ENCODE measurements at regions not wholly inside any gene's neighbourhood (a gene's known extent, or its start where the extent isn't known, plus 50 kb on each side); places are given as distances from the start of the nearest gene placed in this dataset.
"Not testable (repeated sequence)": the region's sequence is repeated elsewhere in the genome, so short reads cannot be mapped to it uniquely, and the experiment has no call there.

- no peak for DNase-seq (ENCODE audit: low spot score)
Measured at GRCh38 chr5:10017786-10018185, 231.9 kb downstream of the ATPSCKMT start.

GRCh38 chr5:10016559-10016958 is 233.1 kb downstream of the ATPSCKMT start:
- not testable (repeated sequence) for DNase-seq (ENCODE audit: low spot score)

GRCh38 chr5:10015681-10016080 is 234.0 kb downstream of the ATPSCKMT start:
- DNase-seq (ENCODE audit: low spot score), result not testable (repeated sequence)

GRCh38 chr5:10009802-10010201 is 239.9 kb downstream of the ATPSCKMT start:
- DNase-seq (ENCODE audit: low spot score), result no peak

- no peak for DNase-seq (ENCODE audit: low spot score)
Measured at GRCh38 chr5:9987101-9987500, 262.6 kb downstream of the ATPSCKMT start.

GRCh38 chr5:9977070-9977469 is 272.6 kb downstream of the ATPSCKMT start:
- DNase-seq (ENCODE audit: low spot score), result no peak

- DNase-seq (ENCODE audit: low spot score), result no peak
Measured at GRCh38 chr5:9976621-9977020, 273.1 kb downstream of the ATPSCKMT start.

GRCh38 chr5:9972059-9972458 is 277.6 kb downstream of the ATPSCKMT start:
- no peak for DNase-seq (ENCODE audit: low spot score)

GRCh38 chr5:9971301-9971700 is 278.4 kb downstream of the ATPSCKMT start:
- no peak for DNase-seq (ENCODE audit: low spot score)

- DNase-seq (ENCODE audit: low spot score), result no peak
Measured at GRCh38 chr5:9958914-9959313, 290.8 kb downstream of the ATPSCKMT start.

GRCh38 chr5:9957214-9957613 is 292.5 kb downstream of the ATPSCKMT start:
- no peak for DNase-seq (ENCODE audit: low spot score)

GRCh38 chr5:9956725-9957124 is 293.0 kb downstream of the ATPSCKMT start:
- no peak for DNase-seq (ENCODE audit: low spot score)

GRCh38 chr5:9955586-9955985 is 294.1 kb downstream of the ATPSCKMT start:
- no peak for DNase-seq (ENCODE audit: low spot score)

GRCh38 chr5:9954869-9955268 is 294.8 kb downstream of the ATPSCKMT start:
- DNase-seq (ENCODE audit: low spot score), result no peak

- no peak for DNase-seq (ENCODE audit: low spot score)
Measured at GRCh38 chr5:9953691-9954090, 296.0 kb downstream of the ATPSCKMT start.

GRCh38 chr5:9951865-9952516 is 297.7 kb downstream of the ATPSCKMT start:
- DNase-seq (ENCODE audit: low spot score), result no peak

GRCh38 chr5:9947944-9948343 is 301.7 kb downstream of the ATPSCKMT start:
- DNase-seq (ENCODE audit: low spot score), result no peak

GRCh38 chr5:9947225-9947714 is 302.4 kb downstream of the ATPSCKMT start:
- DNase-seq (ENCODE audit: low spot score), result no peak

- DNase-seq (ENCODE audit: low spot score), result no peak
Measured at GRCh38 chr5:9932770-9933169, 302.6 kb upstream of the TAS2R1 start.

- no peak for DNase-seq (ENCODE audit: low spot score)
Measured at GRCh38 chr5:9930156-9930555, 300.0 kb upstream of the TAS2R1 start.

- no peak for DNase-seq (ENCODE audit: low spot score)
Measured at GRCh38 chr5:9928326-9928725, 298.2 kb upstream of the TAS2R1 start.

GRCh38 chr5:9927521-9927997 is 297.4 kb upstream of the TAS2R1 start:
- no peak for DNase-seq (ENCODE audit: low spot score)

- DNase-seq (ENCODE audit: low spot score), result no peak
Measured at GRCh38 chr5:9927106-9927505, 297.0 kb upstream of the TAS2R1 start.

- no peak for DNase-seq (ENCODE audit: low spot score)
Measured at GRCh38 chr5:9924614-9925013, 294.5 kb upstream of the TAS2R1 start.
